ENCODE measurements at regions not wholly inside any gene's neighbourhood (a gene's known extent, or its start where the extent isn't known, plus 50 kb on each side); places are given as distances from the start of the nearest gene placed in this dataset.
"Not testable (repeated sequence)": the region's sequence is repeated elsewhere in the genome, so short reads cannot be mapped to it uniquely, and the experiment has no call there.

GRCh38 chr9:16057541-16057940 is 504.7 kb downstream of the CCDC171 start:
- DNase-seq, result no peak

- no peak for DNase-seq
These were observed 505.3 kb downstream of the CCDC171 start for GRCh38 chr9:16058131-16058549.

GRCh38 chr9:16060436-16061129 is 507.7 kb downstream of the CCDC171 start:
- DNase-seq, result no peak

GRCh38 chr9:16062542-16063240 is 509.8 kb downstream of the CCDC171 start:
- no peak for DNase-seq

GRCh38 chr9:16063241-16063591 is 510.4 kb downstream of the CCDC171 start:
- DNase-seq, result no peak

GRCh38 chr9:16064771-16065170 is 511.9 kb downstream of the CCDC171 start:
- no peak for DNase-seq

- DNase-seq, result not testable (repeated sequence)
These were observed 513.4 kb downstream of the CCDC171 start for GRCh38 chr9:16066201-16066600.

GRCh38 chr9:16068476-16068875 is 515.6 kb downstream of the CCDC171 start:
- DNase-seq, result no peak

- DNase-seq, result no peak
These were observed 516.4 kb downstream of the CCDC171 start for GRCh38 chr9:16069249-16069648.

GRCh38 chr9:16069671-16070454 is 517.0 kb downstream of the CCDC171 start:
- DNase-seq, result no peak

- DNase-seq, result no peak
These were observed 517.8 kb downstream of the CCDC171 start for GRCh38 chr9:16070455-16071145.

GRCh38 chr9:16071400-16071799 is 518.6 kb downstream of the CCDC171 start:
- no peak for DNase-seq

- DNase-seq, result no peak
These were observed 522.1 kb downstream of the CCDC171 start for GRCh38 chr9:16074963-16075362.

- DNase-seq, result no peak
These were observed 522.9 kb downstream of the CCDC171 start for GRCh38 chr9:16075696-16076095.

- no peak for DNase-seq
These were observed 523.7 kb downstream of the CCDC171 start for GRCh38 chr9:16076511-16076910.

GRCh38 chr9:16082796-16083195 is 530.0 kb downstream of the CCDC171 start:
- DNase-seq, result no peak

GRCh38 chr9:16085167-16085726 is 532.4 kb downstream of the CCDC171 start:
- DNase-seq, result no peak

- DNase-seq, result no peak
These were observed 538.2 kb downstream of the CCDC171 start for GRCh38 chr9:16090907-16091629.

- DNase-seq, result no peak
These were observed 539.6 kb downstream of the CCDC171 start for GRCh38 chr9:16092142-16093091.

- DNase-seq, result no peak
These were observed 545.5 kb downstream of the CCDC171 start for GRCh38 chr9:16098306-16098705.
